Osteocyte (in vitro differentiated cells): ENCODE measurements at regions not wholly inside any gene's neighbourhood (a gene's known extent, or its start where the extent isn't known, plus 50 kb on each side); places are given as distances from the start of the nearest gene placed in this dataset.

Experiments
- DNase-seq: peaks from one replicate; pipeline ENCODE4 v3.0.0; 2021; ENCODE audit warnings: mixed read lengths; ENCODE audit not compliant: unreplicated experiment; ENCODE audit errors: extremely low spot score
- H3K27ac Mint-ChIP-seq: one replicate; pipeline ENCODE4 v1.8.0; 2021; ENCODE audit warnings: mild to moderate bottlenecking, mixed read lengths; ENCODE audit not compliant: unreplicated experiment
- H3K27me3 Mint-ChIP-seq: one replicate; pipeline ENCODE4 v1.8.0; 2021; ENCODE audit warnings: mixed read lengths; ENCODE audit not compliant: unreplicated experiment
- H3K36me3 Mint-ChIP-seq: one replicate; pipeline ENCODE4 v1.8.0; 2021; ENCODE audit warnings: mixed read lengths; ENCODE audit not compliant: unreplicated experiment
- H3K4me1 Mint-ChIP-seq: one replicate; pipeline ENCODE4 v1.8.0; 2021; ENCODE audit warnings: mixed read lengths; ENCODE audit not compliant: unreplicated experiment
- H3K4me3 Mint-ChIP-seq: one replicate; pipeline ENCODE4 v1.8.0; 2021; ENCODE audit warnings: mild to moderate bottlenecking, moderate library complexity, mixed read lengths; ENCODE audit not compliant: unreplicated experiment
- H3K9me3 Mint-ChIP-seq: one replicate; pipeline ENCODE4 v1.8.0; 2021; ENCODE audit warnings: mixed read lengths; ENCODE audit not compliant: unreplicated experiment
- TF ChIP-seq, protein P1 (sequence below): fragments of 200-600 bp; sonication (generic); IDR thresholded peaks from 2 replicates; pipeline ENCODE4 v1.5.0; 2021; ENCODE audit warnings: antibody characterized with exemption, mild to moderate bottlenecking, moderate library complexity

DNA sequence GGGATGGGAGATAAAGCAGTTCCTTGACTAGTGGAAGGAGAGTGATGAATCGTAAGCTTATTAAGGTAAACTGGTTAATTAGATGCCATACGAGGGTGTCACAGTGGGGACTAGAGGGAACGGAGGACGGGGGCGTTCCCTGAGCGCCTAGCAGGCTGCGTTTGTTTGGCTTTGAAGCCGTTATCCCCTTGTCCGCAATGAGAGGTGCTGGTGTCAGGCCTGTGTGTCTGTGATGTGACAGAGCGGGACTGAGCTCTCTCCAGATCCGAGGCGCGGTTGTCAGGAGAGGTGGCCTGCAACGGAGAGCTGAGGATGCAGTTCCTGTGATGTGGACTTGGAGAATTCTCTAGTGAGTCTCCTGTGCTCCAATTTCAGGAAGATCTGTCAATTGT is 60.0 kb upstream of the PRPS1L1 start:
- Mint-ChIP-seq H3K27me3 (peaks cover 51% of the 10 kb centered on the region), H3K9me3 (peaks cover 7% of the 10 kb centered on the region), H3K4me1 (peaks cover 10% of the 10 kb centered on the region), H3K27ac (no peak overlapping the region), H3K4me3 (peak overlapping the region; percentile 79), H3K36me3 (no peaks in the 10 kb centered on the region)
- TF ChIP-seq, protein P1, sequence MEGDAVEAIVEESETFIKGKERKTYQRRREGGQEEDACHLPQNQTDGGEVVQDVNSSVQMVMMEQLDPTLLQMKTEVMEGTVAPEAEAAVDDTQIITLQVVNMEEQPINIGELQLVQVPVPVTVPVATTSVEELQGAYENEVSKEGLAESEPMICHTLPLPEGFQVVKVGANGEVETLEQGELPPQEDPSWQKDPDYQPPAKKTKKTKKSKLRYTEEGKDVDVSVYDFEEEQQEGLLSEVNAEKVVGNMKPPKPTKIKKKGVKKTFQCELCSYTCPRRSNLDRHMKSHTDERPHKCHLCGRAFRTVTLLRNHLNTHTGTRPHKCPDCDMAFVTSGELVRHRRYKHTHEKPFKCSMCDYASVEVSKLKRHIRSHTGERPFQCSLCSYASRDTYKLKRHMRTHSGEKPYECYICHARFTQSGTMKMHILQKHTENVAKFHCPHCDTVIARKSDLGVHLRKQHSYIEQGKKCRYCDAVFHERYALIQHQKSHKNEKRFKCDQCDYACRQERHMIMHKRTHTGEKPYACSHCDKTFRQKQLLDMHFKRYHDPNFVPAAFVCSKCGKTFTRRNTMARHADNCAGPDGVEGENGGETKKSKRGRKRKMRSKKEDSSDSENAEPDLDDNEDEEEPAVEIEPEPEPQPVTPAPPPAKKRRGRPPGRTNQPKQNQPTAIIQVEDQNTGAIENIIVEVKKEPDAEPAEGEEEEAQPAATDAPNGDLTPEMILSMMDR: no peak
- no peak for DNase-seq

DNA sequence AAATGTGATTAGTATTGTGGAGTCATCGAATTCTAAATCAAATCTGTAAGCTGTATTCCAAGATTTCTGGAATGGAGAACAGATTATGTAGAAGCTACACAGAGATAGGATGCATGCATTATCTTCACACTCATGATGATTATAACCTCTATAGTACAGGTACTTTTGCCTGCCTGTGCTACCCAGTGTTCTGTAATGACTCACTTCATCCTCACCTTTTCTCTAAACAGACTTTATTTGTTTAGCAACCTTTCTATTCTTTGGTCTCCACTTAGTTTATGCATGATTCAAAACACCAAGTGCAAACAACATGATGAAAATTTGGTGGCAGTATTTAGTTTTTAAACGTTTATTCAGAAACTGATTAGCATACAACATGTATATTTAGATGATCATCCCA is 68.4 kb upstream of the PRPS1L1 start:
- TF ChIP-seq, protein P1: no peak
- no peaks in the 10 kb centered on the region for H3K4me1 Mint-ChIP-seq
- peaks cover 8% of the 10 kb centered on the region for H3K9me3 Mint-ChIP-seq
- H3K27ac Mint-ChIP-seq: no peak overlapping the region
- no peak for DNase-seq
- H3K27me3 Mint-ChIP-seq: peaks cover 34% of the 10 kb centered on the region
- H3K36me3 Mint-ChIP-seq: no peaks in the 10 kb centered on the region
- H3K4me3 Mint-ChIP-seq: no peak overlapping the region

DNA sequence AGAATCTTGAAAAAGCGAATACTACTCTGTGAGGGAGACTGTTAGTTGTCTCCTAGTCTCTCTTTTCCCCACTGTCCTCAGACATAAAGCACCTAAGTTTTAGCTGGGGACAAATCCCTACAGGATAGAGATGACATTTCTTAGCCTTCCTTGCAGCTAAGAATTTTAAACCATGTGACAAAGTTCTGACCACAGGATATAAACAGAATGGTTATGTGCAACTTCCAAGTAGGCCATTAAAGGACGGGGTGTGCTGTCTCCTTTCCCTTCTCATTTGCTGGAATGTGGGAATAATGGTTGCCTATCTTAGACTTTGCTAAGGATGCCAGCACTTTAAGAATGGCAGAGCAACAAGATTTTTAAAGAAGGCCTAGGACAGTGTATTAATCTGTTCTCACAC is 74.9 kb upstream of the PRPS1L1 start:
- TF ChIP-seq, protein P1: no peak
- Mint-ChIP-seq H3K36me3 (no peaks in the 10 kb centered on the region), H3K4me3 (no peak overlapping the region), H3K27ac (no peak overlapping the region), H3K27me3 (peaks cover 15% of the 10 kb centered on the region), H3K4me1 (no peaks in the 10 kb centered on the region), H3K9me3 (peaks cover 12% of the 10 kb centered on the region)
- DNase-seq: no peak

DNA sequence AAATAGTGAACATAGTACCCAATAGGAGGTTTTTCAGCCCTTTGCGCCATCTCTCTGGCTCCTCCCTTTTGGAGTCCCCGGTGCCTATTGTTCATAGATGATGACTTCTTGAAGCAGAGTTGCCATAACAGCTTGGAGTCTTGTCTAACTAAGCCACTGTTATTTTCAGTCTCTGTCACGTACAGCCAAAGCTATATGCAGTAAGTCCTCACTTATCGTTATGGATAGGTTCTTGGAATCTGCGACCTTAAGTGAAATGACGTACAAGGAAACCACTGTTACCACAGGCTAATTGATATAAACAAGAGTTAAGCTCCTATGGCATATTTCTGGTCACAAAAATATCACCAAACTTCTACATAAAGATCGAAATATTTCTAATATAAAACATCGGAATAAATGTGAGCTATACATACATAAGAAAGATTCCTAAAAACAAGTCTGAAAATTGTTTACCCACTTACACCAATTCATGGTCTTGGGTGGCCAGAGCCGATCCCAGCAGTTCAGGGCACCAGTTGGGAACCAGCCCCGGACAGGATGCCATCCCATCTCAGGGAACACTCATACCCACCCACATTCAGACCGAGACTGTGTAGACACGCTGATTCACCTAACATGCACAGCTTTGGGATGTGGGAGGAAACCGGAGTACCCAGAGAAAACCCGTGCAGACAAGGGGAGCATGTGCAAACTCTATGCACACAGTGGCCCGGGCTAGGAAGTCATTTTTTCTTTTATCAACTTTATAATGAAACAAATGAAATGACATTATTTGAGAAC is 76.0 kb upstream of the PRPS1L1 start:
- Mint-ChIP-seq H3K27ac (no peak overlapping the region), H3K4me3 (no peak overlapping the region), H3K27me3 (peaks cover 13% of the 10 kb centered on the region), H3K4me1 (no peaks in the 10 kb centered on the region), H3K9me3 (peaks cover 12% of the 10 kb centered on the region), H3K36me3 (no peaks in the 10 kb centered on the region)
- TF ChIP-seq, protein P1: no peak
- DNase-seq: no peak

DNA sequence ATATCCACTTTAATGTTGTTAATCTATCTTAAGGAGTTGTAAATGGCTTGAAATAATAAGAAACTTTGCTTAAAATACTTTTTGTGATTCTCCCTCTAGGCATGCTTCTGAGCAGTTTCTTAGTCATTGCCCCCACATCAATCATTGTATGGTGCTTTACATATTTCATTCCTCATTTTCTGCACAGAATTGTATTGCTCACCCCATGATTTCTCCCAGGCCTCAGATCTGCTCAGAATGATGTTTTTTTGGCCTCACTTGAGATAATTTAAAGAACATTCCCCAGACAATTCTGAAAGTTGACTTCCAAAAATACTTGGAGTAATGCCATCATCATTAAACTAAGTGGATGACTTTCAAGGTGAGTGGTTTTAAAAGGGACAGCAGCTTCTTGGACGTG is 82.1 kb upstream of the PRPS1L1 start:
- Mint-ChIP-seq H3K4me1 (peaks cover 12% of the 10 kb centered on the region), H3K4me3 (no peak overlapping the region), H3K27me3 (peaks cover 4% of the 10 kb centered on the region), H3K27ac (no peak overlapping the region), H3K9me3 (no peaks in the 10 kb centered on the region), H3K36me3 (no peaks in the 10 kb centered on the region)
- no peak for DNase-seq
- TF ChIP-seq, protein P1: no peak
